Stimulated activated CD4-positive, alpha-beta T cell treated with anti-CD3 and anti-CD28 coated beads, Interleukin-4, amount 100 ng/mL, for 4 hours (primary cell): ENCODE measurements at regions not wholly inside any gene's neighbourhood (a gene's known extent, or its start where the extent isn't known, plus 50 kb on each side); places are given as distances from the start of the nearest gene placed in this dataset.

Source experiments
- DNase-seq, 2 experiments: peaks; one replicate each; pipeline ENCODE4 v3.0.0-alpha.2; 2020

GRCh38 chr11:28863422-28863821 lies 755.2 kb downstream of the METTL15 start:
- DNase-seq, result no peak

GRCh38 chr11:28860893-28861292 lies 752.7 kb downstream of the METTL15 start:
- no peak for DNase-seq

GRCh38 chr11:28858076-28858475 lies 749.9 kb downstream of the METTL15 start:
- no peak for DNase-seq

- DNase-seq, result no peak
Observed at GRCh38 chr11:28849053-28849452, 740.9 kb downstream of the METTL15 start.

- no peak for DNase-seq
Observed at GRCh38 chr11:28842716-28843115, 734.5 kb downstream of the METTL15 start.

GRCh38 chr11:28838741-28839140 lies 730.6 kb downstream of the METTL15 start:
- no peak for DNase-seq

GRCh38 chr11:28837599-28837998 lies 729.4 kb downstream of the METTL15 start:
- DNase-seq, result no peak

- DNase-seq, result no peak
Observed at GRCh38 chr11:28836285-28837081, 728.3 kb downstream of the METTL15 start.

GRCh38 chr11:28835790-28836189 lies 727.6 kb downstream of the METTL15 start:
- no peak for DNase-seq

GRCh38 chr11:28835317-28835716 lies 727.1 kb downstream of the METTL15 start:
- no peak for DNase-seq

GRCh38 chr11:28834877-28835276 lies 726.7 kb downstream of the METTL15 start:
- DNase-seq, result no peak

- no peak for DNase-seq
Observed at GRCh38 chr11:28833670-28834069, 725.5 kb downstream of the METTL15 start.

GRCh38 chr11:28833169-28833568 lies 725.0 kb downstream of the METTL15 start:
- no peak for DNase-seq

- DNase-seq, result no peak
Observed at GRCh38 chr11:28826807-28827206, 718.6 kb downstream of the METTL15 start.

GRCh38 chr11:28822576-28822975 lies 714.4 kb downstream of the METTL15 start:
- no peak for DNase-seq

GRCh38 chr11:28820296-28820989 lies 712.3 kb downstream of the METTL15 start:
- no peak for DNase-seq

GRCh38 chr11:28819741-28820140 lies 711.6 kb downstream of the METTL15 start:
- no peak for DNase-seq

- no peak for DNase-seq
Observed at GRCh38 chr11:28815110-28815509, 706.9 kb downstream of the METTL15 start.

GRCh38 chr11:28808771-28809170 lies 700.6 kb downstream of the METTL15 start:
- no peak for DNase-seq

GRCh38 chr11:28799316-28799715 lies 691.1 kb downstream of the METTL15 start:
- DNase-seq, result no peak

- no peak for DNase-seq
Observed at GRCh38 chr11:28798286-28798685, 690.1 kb downstream of the METTL15 start.

GRCh38 chr11:28797536-28797935 lies 689.3 kb downstream of the METTL15 start:
- no peak for DNase-seq

- no peak for DNase-seq
Observed at GRCh38 chr11:28794405-28794804, 686.2 kb downstream of the METTL15 start.

GRCh38 chr11:28793282-28793738 lies 685.1 kb downstream of the METTL15 start:
- DNase-seq, result no peak
